ENCODE measurements at regions not wholly inside any gene's neighbourhood (a gene's known extent, or its start where the extent isn't known, plus 50 kb on each side); places are given as distances from the start of the nearest gene placed in this dataset.

DNA sequence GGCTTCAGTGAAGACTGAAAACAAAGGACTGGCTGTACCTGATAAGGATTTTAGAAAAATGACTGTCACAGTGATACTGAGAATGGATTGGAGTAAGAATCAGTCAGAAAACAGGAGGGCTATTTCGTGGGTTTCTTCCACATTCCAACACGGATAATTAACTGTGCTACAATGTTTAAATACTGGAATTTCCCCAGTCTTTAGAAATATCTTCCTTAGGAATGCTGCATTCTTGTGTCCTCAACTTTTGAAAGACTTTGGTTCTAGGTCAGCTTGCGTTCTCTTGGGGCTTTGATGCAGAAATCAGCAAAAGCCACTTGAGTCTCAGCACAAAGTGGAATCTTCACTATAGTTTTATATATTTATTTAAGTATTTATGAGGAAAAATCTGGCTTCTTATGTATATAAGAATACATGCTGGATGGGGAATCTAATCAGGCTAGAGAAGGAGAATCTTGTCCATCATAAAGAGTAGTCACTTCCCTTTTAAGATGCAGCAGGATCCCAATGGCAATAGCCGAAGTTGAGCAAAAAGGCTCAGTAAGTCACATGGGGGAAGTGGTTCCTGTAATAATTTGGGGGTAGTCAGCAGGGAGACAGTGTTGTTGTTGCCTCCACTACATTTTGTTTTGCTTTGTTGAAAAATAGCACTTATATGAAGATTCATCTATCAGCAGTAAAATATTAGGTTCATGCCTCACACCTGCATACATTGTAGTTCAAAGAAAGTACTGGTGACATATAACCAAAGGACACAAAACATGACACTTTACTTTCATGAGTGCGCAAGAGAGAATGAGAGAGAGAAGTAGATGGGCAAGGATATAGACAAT, 86.0 kb downstream of the CH25H start:
- Histone ChIP-seq H3K27me3 (ENCODE audit: control insufficient read depth in 2 of 2, insufficient read depth in 2 of 2, low read length in 2 of 2) (no peaks in the 10 kb centered on the region), H3K9ac (replicated peaks; ENCODE audit: extremely low read depth, insufficient read depth, low read length) (no peak overlapping the region), H3K9me3 (replicated peaks; ENCODE audit: control insufficient read depth, insufficient read depth, low read length) (no peaks in the 10 kb centered on the region), H3K9me1 (replicated peaks; ENCODE audit: control insufficient read depth, extremely low read depth, insufficient read depth, low read length) (no peaks in the 10 kb centered on the region), H3K4me2 (ENCODE audit: insufficient read depth, low read length) (no peak overlapping the region), H3K4me3 (replicated peaks in 1 of 3; ENCODE audit: insufficient read depth in 1 of 3, low read depth in 1 of 3, low read length in 3 of 3) (no peak overlapping the region), H3K79me2 (ENCODE audit: control insufficient read depth, insufficient read depth, low read length) (no peaks in the 10 kb centered on the region), H4K20me1 (replicated peaks; ENCODE audit: control insufficient read depth, extremely low read depth, insufficient read depth, low read length) (no peaks in the 10 kb centered on the region), H3K36me3 (ENCODE audit: control insufficient read depth in 2 of 2, extremely low read depth in 1 of 2, insufficient read depth in 2 of 2, low read length in 2 of 2) (no peaks in the 10 kb centered on the region), H3K27ac (ENCODE audit: insufficient read depth, low read depth, low read length) (no peak overlapping the region), H3K4me1 (ENCODE audit: control insufficient read depth, extremely low read depth, insufficient read depth, low read length) (peaks cover 25% of the 10 kb centered on the region), H2AFZ (ENCODE audit: low read depth, low read length) (no peak overlapping the region)
- TF ChIP-seq, protein P1, sequence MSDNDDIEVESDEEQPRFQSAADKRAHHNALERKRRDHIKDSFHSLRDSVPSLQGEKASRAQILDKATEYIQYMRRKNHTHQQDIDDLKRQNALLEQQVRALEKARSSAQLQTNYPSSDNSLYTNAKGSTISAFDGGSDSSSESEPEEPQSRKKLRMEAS (IDR thresholded peaks at IDR 0.05; ENCODE audit: insufficient read depth, insufficient read length) = no peak
- TF ChIP-seq EZH2 (IDR thresholded peaks at IDR 0.05; ENCODE audit: borderline replicate concordance, low read depth, low read length, severe bottlenecking) (no peak), MYC (IDR thresholded peaks at IDR 0.05; ENCODE audit: low read depth, low read length) (no peak), POLR2AphosphoS5 (IDR thresholded peaks at IDR 0.05; ENCODE audit: insufficient read depth, low read depth, low read length) (no peak), GATA2 (IDR thresholded peaks at IDR 0.05; ENCODE audit: insufficient read depth, insufficient read length, low read depth, low read length) (no peak), JUN (IDR thresholded peaks at IDR 0.05; ENCODE audit: borderline replicate concordance, insufficient read depth, insufficient read length, low read depth) (no peak)
- TF ChIP-seq, protein P2, sequence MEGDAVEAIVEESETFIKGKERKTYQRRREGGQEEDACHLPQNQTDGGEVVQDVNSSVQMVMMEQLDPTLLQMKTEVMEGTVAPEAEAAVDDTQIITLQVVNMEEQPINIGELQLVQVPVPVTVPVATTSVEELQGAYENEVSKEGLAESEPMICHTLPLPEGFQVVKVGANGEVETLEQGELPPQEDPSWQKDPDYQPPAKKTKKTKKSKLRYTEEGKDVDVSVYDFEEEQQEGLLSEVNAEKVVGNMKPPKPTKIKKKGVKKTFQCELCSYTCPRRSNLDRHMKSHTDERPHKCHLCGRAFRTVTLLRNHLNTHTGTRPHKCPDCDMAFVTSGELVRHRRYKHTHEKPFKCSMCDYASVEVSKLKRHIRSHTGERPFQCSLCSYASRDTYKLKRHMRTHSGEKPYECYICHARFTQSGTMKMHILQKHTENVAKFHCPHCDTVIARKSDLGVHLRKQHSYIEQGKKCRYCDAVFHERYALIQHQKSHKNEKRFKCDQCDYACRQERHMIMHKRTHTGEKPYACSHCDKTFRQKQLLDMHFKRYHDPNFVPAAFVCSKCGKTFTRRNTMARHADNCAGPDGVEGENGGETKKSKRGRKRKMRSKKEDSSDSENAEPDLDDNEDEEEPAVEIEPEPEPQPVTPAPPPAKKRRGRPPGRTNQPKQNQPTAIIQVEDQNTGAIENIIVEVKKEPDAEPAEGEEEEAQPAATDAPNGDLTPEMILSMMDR (IDR thresholded peaks at IDR 0.05; ENCODE audit: extremely low read depth in 1 of 2, insufficient read depth in 1 of 2, low read depth in 1 of 2, low read length in 2 of 2) = no peak
- ChIA-PET CTCF (interaction anchor here (1.0 to 1.7 kb wide), 3 partner anchors 9 to 28 kb away, joined by 3 to 6 read pairs (median 5); no protein-coding TSS in a partner anchor), POLR2A (no interaction called here)
- FAIRE-seq (no peak), DNase-seq (ENCODE audit: low read depth, low spot score) (no peak)
- intact Hi-C loops (cut with micrococcal nuclease) (no loop called here), dilution Hi-C loops (cut with MboI; ENCODE audit: extremely low pct_ligation_motif_present, low sequenced_read_pairs) (no loop called here)
- BruUV-seq (replicated peaks) = no TSS peak
